HG02943 (cell line): ENCODE measurements at regions not wholly inside any gene's neighbourhood (a gene's known extent, or its start where the extent isn't known, plus 50 kb on each side); places are given as distances from the start of the nearest gene placed in this dataset.

Source experiments
- ATAC-seq: cut with Tn5 transposase; IDR thresholded peaks from one replicate; pipeline ENCODE4 v1.9.1; 2021; ENCODE audit warnings: mild to moderate bottlenecking, low read depth, moderate library complexity; ENCODE audit not compliant: unreplicated experiment

DNA sequence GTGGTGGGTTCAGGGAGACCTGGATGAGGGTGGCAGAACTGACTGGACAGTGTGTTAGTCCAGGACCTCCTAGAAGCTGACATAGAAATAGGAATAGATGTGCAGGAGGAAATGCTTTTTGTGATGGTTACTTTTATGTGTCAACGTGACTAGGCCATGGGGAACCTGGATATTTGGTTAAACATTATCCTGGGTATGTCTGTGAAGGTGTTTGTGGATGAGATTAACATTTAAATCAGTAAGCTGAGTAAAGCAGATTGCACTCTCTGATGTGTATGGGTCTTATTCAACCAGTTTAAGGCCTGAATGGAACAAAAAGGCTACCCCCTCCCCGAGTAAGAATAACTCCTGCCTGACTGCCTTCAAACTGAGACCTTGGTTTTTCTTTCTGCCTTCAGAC is 219.3 kb downstream of the DHX35 start:
- ATAC-seq, result no peak

DNA sequence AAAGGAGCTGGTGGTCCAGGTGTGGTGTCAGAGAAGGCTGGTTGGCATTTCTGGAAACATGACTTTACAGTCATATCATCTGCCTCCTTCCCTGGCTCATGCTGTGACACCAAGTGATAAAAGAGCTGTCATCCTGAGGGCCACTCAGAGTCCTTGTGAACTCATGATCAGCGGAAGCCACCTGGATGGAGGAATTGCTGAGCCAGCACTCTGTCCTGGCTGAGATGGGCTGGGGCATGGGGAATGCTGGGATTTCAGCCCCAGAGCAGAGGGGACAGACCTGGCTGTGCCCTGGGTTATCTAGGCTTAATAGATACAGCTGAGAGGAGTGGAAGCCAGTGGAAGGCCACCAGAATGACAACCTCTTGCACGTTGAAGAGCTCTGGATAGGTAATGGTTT is 214.3 kb downstream of the DHX35 start:
- no peak for ATAC-seq

DNA sequence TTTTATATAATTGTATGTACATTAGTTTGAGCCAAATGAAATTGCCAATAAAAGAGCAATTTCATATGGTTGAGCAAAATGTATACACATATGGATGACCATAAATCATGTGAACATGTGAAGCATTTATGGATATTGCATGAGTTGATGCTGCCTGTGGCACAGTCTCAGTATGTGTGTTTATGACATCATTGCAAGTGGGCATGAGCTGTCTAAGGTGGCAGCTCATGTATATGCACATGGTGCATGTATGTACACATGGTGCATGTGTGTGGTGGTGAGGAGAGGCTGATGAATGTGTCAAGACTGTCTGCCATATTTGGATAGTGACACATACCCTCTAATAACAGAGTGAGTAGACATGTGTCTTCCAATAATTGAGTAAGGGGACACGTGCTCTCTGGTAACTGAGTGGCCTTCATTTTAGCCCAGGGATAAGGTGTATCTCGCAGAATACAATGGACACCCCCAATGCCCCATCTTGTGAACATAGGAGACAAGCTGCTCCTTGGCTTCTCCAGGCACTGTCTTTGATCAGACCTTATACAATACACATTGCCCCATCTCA is 208.8 kb downstream of the DHX35 start:
- no peak for ATAC-seq

DNA sequence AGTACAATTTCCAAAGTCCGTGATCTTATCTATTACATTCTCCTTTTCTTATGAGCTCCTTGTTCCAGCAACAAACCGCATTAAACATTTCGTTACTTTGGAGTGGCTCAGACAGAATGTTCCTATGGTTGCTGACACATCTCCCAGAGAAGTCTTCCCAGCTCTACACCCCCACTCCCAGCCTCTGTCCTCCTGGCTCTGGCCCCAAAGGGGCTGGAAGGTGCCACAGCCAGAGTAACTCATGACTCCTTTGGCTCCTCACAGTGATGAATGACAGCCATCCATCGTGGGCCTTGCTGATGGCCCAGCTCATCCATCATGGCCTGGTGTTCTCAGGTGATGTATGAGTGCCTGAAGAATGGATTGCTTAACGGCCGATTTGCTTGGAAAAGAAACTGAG is 203.0 kb downstream of the DHX35 start:
- no peak for ATAC-seq

DNA sequence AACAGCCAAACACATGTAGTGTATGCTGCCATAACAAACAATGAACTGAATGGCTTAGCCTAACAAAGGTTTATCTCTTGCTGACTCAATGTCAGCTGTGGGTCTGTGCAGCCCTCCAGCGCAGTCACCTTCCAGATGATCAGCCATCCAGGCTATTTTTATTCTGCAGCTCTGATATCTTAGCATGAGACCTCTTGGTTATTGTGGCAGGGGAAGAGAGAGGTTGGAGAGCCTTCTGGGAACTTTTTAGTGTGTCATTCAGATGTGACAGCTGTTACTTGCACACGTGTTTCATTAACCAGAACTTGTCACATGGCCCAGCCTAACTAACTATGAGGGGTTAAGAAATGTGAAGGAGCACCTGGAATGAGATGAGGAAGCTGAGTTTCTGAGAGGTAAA is 202.5 kb downstream of the DHX35 start:
- no peak for ATAC-seq

DNA sequence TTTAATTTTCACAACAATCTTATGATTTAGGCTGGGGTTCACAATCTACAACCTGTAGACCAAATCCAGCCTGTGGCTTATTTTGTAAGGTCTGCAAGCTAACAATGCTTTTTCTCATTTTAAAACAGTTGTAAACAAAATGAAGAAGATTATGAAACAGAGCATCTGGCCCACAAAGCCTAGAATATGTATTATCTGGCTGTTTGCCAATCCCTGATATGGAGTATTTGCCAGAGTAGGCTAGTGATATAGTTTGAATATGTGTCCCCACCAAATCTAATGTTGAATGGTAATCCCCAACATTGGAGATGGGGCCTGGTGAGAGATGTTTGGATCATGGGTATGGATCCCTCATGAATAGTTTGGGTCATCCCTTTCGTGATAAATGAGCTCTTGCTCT is 201.8 kb downstream of the DHX35 start:
- ATAC-seq, result no peak

DNA sequence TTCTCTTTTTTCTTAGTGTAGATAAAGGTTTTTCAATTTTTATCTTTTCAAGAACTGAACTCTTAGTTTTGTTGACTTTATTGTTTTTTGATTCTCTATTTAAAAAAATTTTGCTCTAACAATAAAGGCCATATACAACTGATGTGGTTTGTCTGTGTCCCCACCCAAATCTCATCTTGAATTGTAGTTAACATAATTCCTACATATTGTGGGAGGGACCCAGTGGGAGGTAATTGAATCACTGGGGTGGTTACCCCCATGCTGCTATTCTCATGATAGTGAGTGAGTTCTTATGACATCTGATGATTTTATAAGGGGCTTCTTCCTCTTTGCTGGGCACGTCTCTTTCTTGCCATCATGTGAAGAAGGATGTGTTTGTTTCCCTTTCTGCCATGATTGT is 199.8 kb downstream of the DHX35 start:
- ATAC-seq, result no peak

DNA sequence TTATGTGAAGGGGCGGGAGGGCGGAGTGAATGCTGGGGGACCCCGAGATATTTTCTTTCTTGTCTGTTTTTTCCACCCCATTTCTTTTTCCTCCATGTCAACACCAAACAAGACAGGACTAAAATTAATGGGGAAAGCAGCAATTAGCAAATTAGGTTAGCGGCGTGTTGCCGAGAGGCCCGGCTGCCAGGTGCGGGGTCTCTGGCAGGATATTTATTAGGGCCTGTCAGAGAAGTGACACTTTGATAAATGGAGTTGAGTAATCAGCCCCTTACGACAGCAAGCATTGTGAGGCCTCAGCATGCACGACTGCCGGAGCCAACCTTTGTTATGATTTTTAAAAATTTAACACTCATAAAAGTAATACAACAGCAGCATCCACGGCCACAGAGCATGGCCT is 193.8 kb downstream of the DHX35 start:
- ATAC-seq, result no peak

DNA sequence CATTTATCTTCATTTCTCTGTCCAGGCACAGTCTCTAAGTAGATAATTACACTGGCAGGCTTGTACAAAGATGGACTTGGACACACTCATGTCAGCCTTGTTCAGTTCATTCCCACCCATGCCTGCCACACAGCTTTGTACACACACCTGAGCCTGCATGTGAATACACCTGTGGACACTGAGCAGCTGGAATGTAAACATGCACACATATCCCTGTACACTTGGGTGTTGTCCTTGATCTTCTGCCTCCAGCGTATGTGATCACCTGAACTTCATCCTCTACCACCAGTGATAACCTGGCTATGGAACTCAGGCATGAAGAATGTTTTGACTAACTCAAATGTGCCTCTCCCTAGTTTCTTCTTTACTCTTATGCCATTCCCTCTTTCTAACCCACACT is 190.6 kb downstream of the DHX35 start:
- no peak for ATAC-seq

DNA sequence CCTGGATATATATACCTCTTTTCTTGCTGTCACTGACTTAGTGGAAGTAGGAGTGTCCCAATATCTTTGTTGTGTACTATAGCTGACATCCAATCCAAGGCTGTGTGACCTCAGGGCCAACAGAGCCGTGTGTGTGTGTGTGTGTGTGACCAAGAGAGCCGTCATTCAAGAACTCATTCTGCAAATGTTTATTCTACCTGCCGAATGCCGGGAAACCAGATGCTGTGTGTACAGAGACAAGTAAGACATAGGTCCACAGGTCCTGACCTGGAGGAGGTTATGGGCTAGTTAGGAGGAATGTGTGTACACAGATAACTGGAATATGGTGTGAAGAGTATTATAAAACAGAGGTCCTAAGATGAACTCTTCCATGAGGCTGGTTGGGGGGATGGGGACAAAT is 190.0 kb downstream of the DHX35 start:
- no peak for ATAC-seq

DNA sequence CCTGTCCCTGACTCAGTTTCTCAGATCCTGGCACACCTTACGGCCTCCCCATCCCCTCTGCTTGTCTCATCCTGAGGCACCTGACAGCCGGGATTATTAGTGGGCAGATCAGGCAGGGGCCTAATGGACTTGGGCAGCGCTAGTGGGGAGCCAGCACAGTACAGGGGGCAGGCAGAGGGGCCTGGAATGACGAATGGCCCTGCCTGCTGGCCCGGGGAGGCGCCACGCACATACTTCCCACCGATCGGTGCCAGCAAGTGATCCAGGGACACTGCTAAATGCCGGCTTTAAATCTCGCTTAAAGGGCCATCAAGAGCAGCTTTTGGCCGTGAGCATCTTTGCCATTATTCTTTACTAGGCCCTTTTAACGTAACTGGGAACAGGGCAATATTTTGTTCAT is 188.4 kb downstream of the DHX35 start:
- no peak for ATAC-seq

DNA sequence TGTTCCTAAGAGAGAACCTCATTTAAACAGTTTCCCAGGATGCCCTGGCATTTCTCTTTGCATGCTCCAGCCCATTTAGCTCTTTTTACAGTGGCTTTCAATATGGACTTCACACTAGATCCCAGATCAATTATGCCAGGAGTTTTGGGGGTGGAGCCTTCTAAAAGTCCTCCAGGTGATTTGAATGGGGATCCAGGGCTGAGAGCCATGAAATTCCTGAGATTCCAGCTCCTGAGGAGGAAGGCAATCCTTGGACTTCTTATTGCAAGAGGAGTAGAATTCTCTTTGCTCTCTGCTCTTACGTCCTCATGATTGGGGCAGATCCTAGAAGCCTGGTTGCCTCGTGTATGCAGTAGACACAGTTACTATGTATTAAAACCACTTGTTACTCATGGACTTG is 184.2 kb downstream of the DHX35 start:
- ATAC-seq, result no peak

DNA sequence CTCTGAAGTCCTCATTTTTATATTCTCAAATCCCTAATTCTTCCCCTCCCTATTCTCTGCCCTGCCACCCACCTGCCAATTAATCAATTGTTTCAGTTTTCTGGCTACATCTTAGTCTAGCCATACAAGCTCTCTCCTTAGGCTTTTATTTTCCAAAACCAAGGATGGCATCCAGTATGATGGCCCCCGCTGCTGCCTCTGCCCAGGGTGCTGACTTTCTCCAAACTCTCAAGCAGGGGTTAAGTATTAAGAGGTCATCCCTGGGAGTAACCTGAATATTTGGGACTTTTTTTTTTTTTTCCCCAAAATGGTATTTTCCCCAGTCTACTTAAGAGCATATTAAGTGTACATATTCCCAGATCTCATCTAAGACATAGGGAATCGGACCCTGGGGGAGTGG is 183.8 kb downstream of the DHX35 start:
- ATAC-seq, result no peak

DNA sequence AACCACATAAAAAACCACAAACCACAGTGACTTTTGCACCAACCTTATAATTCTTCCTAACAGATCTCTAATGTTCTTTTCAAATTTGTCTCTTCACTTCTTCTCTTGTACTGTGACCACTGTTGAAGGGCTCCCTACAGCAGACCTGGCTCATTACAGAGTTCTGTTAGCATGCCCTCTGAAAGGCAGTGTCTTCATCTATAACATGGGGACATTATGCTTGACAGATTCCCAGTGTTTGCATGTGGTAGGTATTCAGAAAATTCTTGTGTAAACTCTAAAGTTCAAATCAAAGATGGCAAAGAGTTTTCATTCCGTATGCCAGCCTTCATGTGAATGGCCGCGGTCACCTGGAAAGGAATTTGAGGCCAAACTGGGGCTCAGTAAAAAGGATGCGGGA is 182.6 kb downstream of the DHX35 start:
- no peak for ATAC-seq

DNA sequence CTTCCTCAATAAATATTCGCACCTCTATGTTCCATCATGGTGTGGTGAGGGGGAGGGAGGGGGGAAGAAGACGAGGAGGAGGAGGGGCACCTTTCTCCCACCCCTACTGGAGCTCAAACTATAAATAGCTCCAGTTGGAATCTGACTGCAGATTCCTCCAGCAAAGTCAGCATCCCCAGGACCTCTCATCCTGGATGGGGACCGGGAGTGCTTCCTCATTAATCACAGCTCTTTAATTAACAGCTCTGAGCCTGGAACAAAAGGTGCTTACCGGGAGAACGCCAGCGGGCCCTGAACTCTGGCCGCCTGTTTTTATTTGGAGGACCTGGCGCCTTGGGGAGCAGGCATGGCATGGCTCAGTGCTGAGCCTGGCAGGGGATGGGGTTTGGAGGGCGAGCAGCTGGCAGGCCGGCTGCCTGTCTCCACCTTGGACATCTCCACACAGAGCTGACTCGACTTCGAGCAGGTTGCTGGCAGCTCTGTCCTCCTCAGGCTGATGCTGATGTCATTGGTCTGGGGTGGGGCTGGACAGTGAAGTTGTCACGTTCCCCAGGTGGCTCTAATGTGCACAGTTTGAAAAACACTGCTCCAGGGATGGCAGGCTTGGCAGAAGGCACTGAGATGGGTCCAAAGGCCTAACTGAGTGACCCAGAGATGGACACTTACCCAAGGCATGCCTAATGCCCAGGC is 180.4 kb downstream of the DHX35 start:
- ATAC-seq, result no peak

DNA sequence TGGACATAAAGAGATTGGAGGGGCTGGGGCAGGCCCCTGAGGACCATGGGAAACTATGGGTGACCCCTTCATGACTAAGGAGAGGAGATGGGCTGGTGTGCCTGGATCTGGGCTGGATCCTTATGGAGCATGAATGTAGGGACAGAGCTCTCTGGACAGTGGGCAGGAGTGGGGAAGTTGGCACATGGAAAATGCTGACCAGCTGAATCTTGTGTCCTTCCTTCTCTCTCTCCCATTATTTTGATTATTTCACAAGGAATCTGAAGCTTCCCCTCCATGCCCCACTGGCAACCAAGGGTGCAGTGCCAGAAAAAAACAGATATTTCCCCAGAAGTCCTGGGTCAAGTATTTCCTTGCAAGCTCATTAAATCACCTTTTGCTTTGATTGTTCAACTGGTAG is 175.2 kb downstream of the DHX35 start:
- no peak for ATAC-seq

DNA sequence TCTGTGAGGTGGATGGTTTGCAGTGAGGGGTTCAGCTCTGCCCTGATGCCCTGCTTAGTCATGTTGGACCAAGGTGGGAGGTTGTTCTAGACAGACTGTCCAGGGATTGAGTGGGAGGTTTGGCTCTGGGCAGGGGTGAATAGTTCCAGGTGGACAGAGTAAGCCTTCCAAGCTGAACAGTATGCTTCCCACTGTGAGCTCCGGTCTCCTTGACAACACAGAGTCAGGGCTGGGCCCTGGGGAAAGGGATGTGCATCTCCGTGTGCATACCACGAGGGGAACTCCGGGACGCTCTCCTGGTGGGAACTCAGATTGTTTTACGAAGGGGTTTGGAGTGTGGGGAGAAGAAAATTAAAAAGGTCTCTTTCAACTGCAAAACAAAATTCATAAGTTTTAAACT is 174.7 kb downstream of the DHX35 start:
- no peak for ATAC-seq

DNA sequence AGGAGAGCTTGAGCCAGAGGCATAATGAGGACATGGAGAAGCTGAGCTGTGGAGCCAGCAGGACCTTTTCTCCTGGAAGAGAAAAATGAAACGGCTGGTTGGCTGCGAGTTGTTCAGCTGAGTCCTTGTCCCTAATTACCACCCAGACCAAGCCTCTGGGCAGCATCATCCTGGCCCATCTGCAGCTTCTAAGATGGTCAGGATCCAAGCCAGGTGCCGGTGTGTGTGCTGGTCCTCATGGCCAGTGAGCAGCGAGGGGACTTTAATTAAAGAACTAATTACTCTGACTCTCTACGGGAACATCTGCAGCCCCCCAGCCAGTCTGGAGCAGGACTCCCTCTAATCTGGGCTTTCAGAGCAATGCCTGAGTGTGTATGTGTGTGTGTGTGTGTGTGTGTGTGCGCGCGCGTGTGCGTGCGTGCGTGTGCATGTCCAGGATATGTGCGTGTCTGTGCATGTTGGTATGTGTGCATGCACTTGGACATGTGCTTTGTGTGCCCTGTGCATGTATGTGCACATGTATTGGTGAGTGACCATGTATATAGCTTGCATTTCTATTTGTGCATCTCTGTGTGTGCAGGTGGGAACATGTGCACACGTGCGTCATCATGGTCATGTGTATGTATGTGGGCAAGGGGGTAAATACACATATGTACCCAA is 173.9 kb downstream of the DHX35 start:
- ATAC-seq, result no peak

DNA sequence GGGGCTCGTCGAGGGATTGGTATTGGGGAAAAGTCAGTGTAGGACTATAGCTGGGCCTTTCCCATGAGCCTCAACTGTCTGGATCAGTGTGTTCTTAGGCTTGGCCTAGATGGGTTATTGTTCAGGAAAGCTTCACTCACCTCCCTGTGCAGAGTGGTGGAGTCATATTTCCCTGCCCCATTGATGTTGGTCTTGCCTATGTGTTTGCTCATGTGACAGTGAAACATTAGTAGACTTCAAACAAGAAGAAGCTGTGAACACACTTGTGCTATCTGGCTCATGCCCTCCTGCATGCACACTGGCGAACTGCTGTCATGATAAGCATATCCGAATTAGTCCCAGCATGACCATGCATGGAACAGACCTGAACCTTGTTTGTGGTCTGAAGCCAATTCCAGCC is 171.1 kb downstream of the DHX35 start:
- no peak for ATAC-seq

DNA sequence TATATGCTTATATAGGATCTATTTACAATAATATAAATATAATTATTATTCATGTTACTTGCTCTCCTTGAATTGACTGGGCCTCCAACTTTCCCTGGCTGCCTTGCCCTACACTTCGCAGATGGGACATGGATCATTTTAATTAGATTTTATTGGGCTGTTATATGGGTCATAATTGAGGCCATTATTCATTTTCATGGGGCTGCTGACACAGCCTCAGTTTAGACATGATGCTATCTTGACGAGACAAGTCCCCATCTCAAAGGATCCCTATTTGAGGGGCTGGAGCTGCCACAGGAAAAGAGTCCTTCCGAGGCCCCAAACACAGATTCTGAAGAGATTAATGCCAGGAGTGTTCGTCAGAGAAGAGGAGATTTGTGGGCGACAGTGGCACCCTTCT is 170.4 kb downstream of the DHX35 start:
- no peak for ATAC-seq

DNA sequence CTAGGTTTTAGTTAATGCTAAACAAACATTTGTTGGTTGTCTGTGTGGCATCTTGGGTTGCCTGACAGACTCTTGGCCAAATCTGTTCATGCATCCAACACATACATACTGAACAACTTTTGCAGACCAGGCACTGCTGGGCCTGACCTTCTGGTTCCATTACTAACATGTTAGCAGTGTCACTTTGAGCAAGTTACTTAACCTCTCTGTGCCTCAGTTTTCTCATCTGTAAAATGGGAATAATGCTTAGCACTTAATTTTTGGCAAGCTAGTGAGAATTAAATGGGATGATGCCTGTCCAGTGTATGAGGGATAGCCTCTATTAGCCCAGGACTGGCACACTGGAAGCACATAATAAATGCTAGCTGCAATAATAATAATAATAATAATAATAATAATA is 169.9 kb downstream of the DHX35 start:
- no peak for ATAC-seq

DNA sequence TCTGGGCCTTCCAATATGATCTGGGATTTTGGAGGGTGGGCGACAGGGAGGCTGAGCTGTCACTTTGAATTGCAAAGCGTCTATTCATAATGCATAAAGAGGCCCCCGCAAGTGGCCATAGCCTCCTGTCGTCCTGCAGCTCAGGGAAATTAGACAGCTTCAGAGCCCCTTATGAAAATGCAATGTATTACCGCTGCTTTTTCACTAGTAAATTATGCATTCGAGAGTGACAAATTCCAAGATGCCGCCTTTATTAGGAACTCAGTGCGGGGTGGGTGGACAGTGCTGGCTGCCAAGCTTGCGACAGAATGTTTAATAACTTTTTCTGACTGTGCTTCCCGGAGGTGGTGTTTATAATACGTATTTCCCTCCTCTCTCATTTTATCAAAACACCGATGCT is 168.5 kb downstream of the DHX35 start:
- no peak for ATAC-seq
